Breast epithelium (tissue), 4 donors: ENCODE measurements at regions not wholly inside any gene's neighbourhood (a gene's known extent, or its start where the extent isn't known, plus 50 kb on each side); places are given as distances from the start of the nearest gene placed in this dataset.

Experiments
- DNase-seq, 2 donors: peaks; one replicate each; pipeline ENCODE4 v3.0.0-alpha.2; 2019; ENCODE audit warnings: low spot score in 2 of 2
- H3K27ac ChIP-seq, 2 donors: fragments of 200-600 bp; sonication (generic) in 1 of 2; one replicate each; pipeline ENCODE4 v1.5.1; 2016 to 2019; ENCODE audit warnings: mild to moderate bottlenecking in 1 of 2
- H3K27me3 ChIP-seq, 2 donors: fragments of 200-600 bp; sonication (generic) in 1 of 2; one replicate each; pipeline versions ENCODE4 v1.5.1 to v1.6.0; 2017 to 2019; ENCODE audit warnings: control low read depth in 1 of 2, mild to moderate bottlenecking in 1 of 2
- H3K36me3 ChIP-seq: fragments of 200-600 bp; one replicate; pipeline ENCODE4 v1.5.1; 2019
- H3K4me1 ChIP-seq, 2 donors: fragments of 200-600 bp; sonication (generic); one replicate each; pipeline ENCODE4 v1.5.1; 2016 to 2019; ENCODE audit warnings: control low read depth in 1 of 2
- H3K4me3 ChIP-seq, 3 donors: fragments of 200-600 bp; sonication (generic); 1 replicate in 2 of 3; 2 replicates in 1 of 3; pipeline ENCODE4 v1.5.1; 2016 to 2019; ENCODE audit warnings: mild to moderate bottlenecking in 3 of 3, moderate library complexity in 2 of 3
- H3K9me3 ChIP-seq, 2 donors: fragments of 200-600 bp; sonication (generic) in 1 of 2; one replicate each; pipeline ENCODE4 v1.5.1; 2016 to 2019; ENCODE audit warnings: control low read depth in 1 of 2
- CTCF ChIP-seq, 3 donors: fragments of 450-650 bp; IDR thresholded peaks; one replicate each; pipeline ENCODE4 v1.5.1; 2016 to 2017; ENCODE audit warnings: antibody characterized with exemption in 3 of 3, mild to moderate bottlenecking in 3 of 3, moderate library complexity in 3 of 3
- POLR2A ChIP-seq: fragments of 450-650 bp; IDR thresholded peaks from one replicate; pipeline ENCODE4 v1.6.1; 2016; ENCODE audit warnings: antibody characterized with exemption, mild to moderate bottlenecking, moderate library complexity
- POLR2AphosphoS5 ChIP-seq, 3 donors: sonication (generic); formaldehyde crosslinking; IDR thresholded peaks; one replicate each; pipeline ENCODE4 v1.6.1; 2017; ENCODE audit warnings: antibody characterized with exemption in 3 of 3
- intact Hi-C: fragments of 100-400 bp; cut with DNase I; formaldehyde crosslinking; loops from one replicate; pipeline ENCODE4 v1.15.1; 2023; ENCODE audit warnings: low total_unique reads

- TF ChIP-seq CTCF (IDR thresholded peaks at IDR 0.05) (no peak), POLR2AphosphoS5 (IDR thresholded peaks at IDR 0.05) (no peak)
These were observed 61.4 kb downstream of the NXNL2 start for GRCh38 chr9:88596376-88596775.

GRCh38 chr9:88604836-88605511 lies 70.0 kb downstream of the NXNL2 start:
- no peak overlapping the region for H3K4me3 ChIP-seq
- no peaks in the 10 kb centered on the region for H3K36me3 ChIP-seq
- H3K9me3 ChIP-seq = no peaks in the 10 kb centered on the region
- H3K4me1 ChIP-seq = peaks cover 0 to 2% of the 10 kb centered on the region in 2 donors
- no peaks in the 10 kb centered on the region for H3K27me3 ChIP-seq
- TF ChIP-seq CTCF (IDR thresholded peaks at IDR 0.05) (no peak), POLR2AphosphoS5 (IDR thresholded peaks at IDR 0.05) (no peak), POLR2A (no peak)
- intact Hi-C loops = no loop called here
- peak overlapping the region; percentile 4 to 66 for H3K27ac ChIP-seq
- no peak for DNase-seq

More at GRCh38 chr9:88596376-88596775, 61.4 kb downstream of the NXNL2 start:
- no peak for DNase-seq
- intact Hi-C loops = no loop called here
- Histone ChIP-seq H3K4me3 (no peak overlapping the region), H3K4me1 (no peaks in the 10 kb centered on the region), H3K27me3 (no peaks in the 10 kb centered on the region), H3K36me3 (no peaks in the 10 kb centered on the region), H3K9me3 (no peaks in the 10 kb centered on the region), H3K27ac (no peak overlapping the region)

- intact Hi-C loops = no loop called here
- Histone ChIP-seq H3K4me3 (no peak overlapping the region), H3K9me3 (no peaks in the 10 kb centered on the region), H3K27ac (peak overlapping the region in 1 of 2 donors; percentile 4), H3K4me1 (peaks cover 0 to 2% of the 10 kb centered on the region in 2 donors), H3K36me3 (no peaks in the 10 kb centered on the region), H3K27me3 (no peaks in the 10 kb centered on the region)
- TF ChIP-seq POLR2AphosphoS5 (IDR thresholded peaks at IDR 0.05) (no peak), CTCF (IDR thresholded peaks at IDR 0.05) (no peak), POLR2A (no peak)
- no peak for DNase-seq
These were observed 70.8 kb downstream of the NXNL2 start for GRCh38 chr9:88605512-88606362.

- intact Hi-C loops = no loop called here
- H3K27ac ChIP-seq = no peak overlapping the region
These were observed 79.4 kb downstream of the NXNL2 start for GRCh38 chr9:88614359-88614758.

More at GRCh38 chr9:88614359-88614758, 79.4 kb downstream of the NXNL2 start:
- TF ChIP-seq POLR2AphosphoS5 (IDR thresholded peaks at IDR 0.05) (no peak), CTCF (IDR thresholded peaks at IDR 0.05) (no peak), POLR2A (no peak)
- no peak for DNase-seq
- Histone ChIP-seq H3K4me1 (no peaks in the 10 kb centered on the region), H3K27me3 (no peaks in the 10 kb centered on the region), H3K9me3 (peaks cover 5 to 50% of the 10 kb centered on the region in 2 donors), H3K36me3 (no peaks in the 10 kb centered on the region), H3K4me3 (no peak overlapping the region)
